ENCODE measurements at regions not wholly inside any gene's neighbourhood (a gene's known extent, or its start where the extent isn't known, plus 50 kb on each side); places are given as distances from the start of the nearest gene placed in this dataset.
"Not testable (repeated sequence)": the region's sequence is repeated elsewhere in the genome, so short reads cannot be mapped to it uniquely, and the experiment has no call there.

- in situ Hi-C loops (cut with HindIII; ENCODE audit: low sequenced_read_pairs): no loop called here
Measured at GRCh38 chr11:45754741-45755140, 50.2 kb upstream of the SLC35C1 start.

- in situ Hi-C loops (cut with HindIII; ENCODE audit: low sequenced_read_pairs): no loop called here
Measured at GRCh38 chr11:45754261-45754709, 50.7 kb upstream of the SLC35C1 start.

- in situ Hi-C loops (cut with HindIII; ENCODE audit: low sequenced_read_pairs): no loop called here
Measured at GRCh38 chr11:45752106-45752505, 52.8 kb upstream of the SLC35C1 start.

- in situ Hi-C loops (cut with HindIII; ENCODE audit: low sequenced_read_pairs): no loop called here
Measured at GRCh38 chr11:45751430-45751829, 53.5 kb upstream of the SLC35C1 start.

GRCh38 chr11:45750439-45750838 is 54.5 kb upstream of the SLC35C1 start:
- in situ Hi-C loops (cut with HindIII; ENCODE audit: low sequenced_read_pairs): no loop called here

- in situ Hi-C loops (cut with HindIII; ENCODE audit: low sequenced_read_pairs): no loop called here
Measured at GRCh38 chr11:45748801-45749200, 56.1 kb upstream of the SLC35C1 start.

- in situ Hi-C loops (cut with HindIII; ENCODE audit: low sequenced_read_pairs): no loop called here
Measured at GRCh38 chr11:45745065-45745811, 59.7 kb upstream of the SLC35C1 start.

- in situ Hi-C loops (cut with HindIII; ENCODE audit: low sequenced_read_pairs): no loop called here
Measured at GRCh38 chr11:45743556-45744468, 61.1 kb upstream of the SLC35C1 start.

GRCh38 chr11:45741582-45741981 is 63.4 kb upstream of the SLC35C1 start:
- in situ Hi-C loops (cut with HindIII; ENCODE audit: low sequenced_read_pairs): no loop called here

GRCh38 chr11:45741032-45741431 is 63.9 kb upstream of the SLC35C1 start:
- in situ Hi-C loops (cut with HindIII; ENCODE audit: low sequenced_read_pairs): no loop called here

- in situ Hi-C loops (cut with HindIII; ENCODE audit: low sequenced_read_pairs): no loop called here
Measured at GRCh38 chr11:45739866-45740265, 65.1 kb upstream of the SLC35C1 start.

- in situ Hi-C loops (cut with HindIII; ENCODE audit: low sequenced_read_pairs): not testable (repeated sequence)
Measured at GRCh38 chr11:45739071-45739470, 65.9 kb upstream of the SLC35C1 start.

- in situ Hi-C loops (cut with HindIII; ENCODE audit: low sequenced_read_pairs): not testable (repeated sequence)
Measured at GRCh38 chr11:45738194-45738593, 66.8 kb upstream of the SLC35C1 start.

GRCh38 chr11:45737056-45737455 is 67.9 kb upstream of the SLC35C1 start:
- in situ Hi-C loops (cut with HindIII; ENCODE audit: low sequenced_read_pairs): no loop called here

GRCh38 chr11:45736424-45736823 is 68.5 kb upstream of the SLC35C1 start:
- in situ Hi-C loops (cut with HindIII; ENCODE audit: low sequenced_read_pairs): no loop called here

GRCh38 chr11:45733176-45733575 is 67.8 kb upstream of the CHST1 start:
- in situ Hi-C loops (cut with HindIII; ENCODE audit: low sequenced_read_pairs): no loop called here

- in situ Hi-C loops (cut with HindIII; ENCODE audit: low sequenced_read_pairs): no loop called here
Measured at GRCh38 chr11:45732343-45732742, 66.9 kb upstream of the CHST1 start.

- in situ Hi-C loops (cut with HindIII; ENCODE audit: low sequenced_read_pairs): not testable (repeated sequence)
Measured at GRCh38 chr11:45731171-45731570, 65.7 kb upstream of the CHST1 start.

GRCh38 chr11:45730014-45730413 is 64.6 kb upstream of the CHST1 start:
- in situ Hi-C loops (cut with HindIII; ENCODE audit: low sequenced_read_pairs): no loop called here

- in situ Hi-C loops (cut with HindIII; ENCODE audit: low sequenced_read_pairs): loop anchor here (10.0 kb wide), 1 partner anchor 1002 kb away; the partner anchor contains the start of gene TSPAN18
Measured at GRCh38 chr11:45726493-45727054, 61.2 kb upstream of the CHST1 start.

- in situ Hi-C loops (cut with HindIII; ENCODE audit: low sequenced_read_pairs): loop anchor here (10.0 kb wide), 1 partner anchor 1001 kb away; the partner anchor contains the start of gene TSPAN18
Measured at GRCh38 chr11:45725776-45726492, 60.5 kb upstream of the CHST1 start.
